Gastrocnemius medialis (tissue), 4 donors: ENCODE measurements at regions not wholly inside any gene's neighbourhood (a gene's known extent, or its start where the extent isn't known, plus 50 kb on each side); places are given as distances from the start of the nearest gene placed in this dataset.

ENCODE experiments used
- ATAC-seq, 2 donors: fragments of 150-250 bp; one replicate each; pipeline ENCODE4 v1.9.1; 2016
- DNase-seq, 2 donors: peaks; one replicate each; pipeline ENCODE4 v3.0.0-alpha.2; 2019
- H3K27ac ChIP-seq, 4 donors: fragments of 200-600 bp; sonication (generic); 1 replicate in 1 of 4; 2 replicates in 3 of 4; pipeline ENCODE4 v1.5.1; 2016 to 2018; ENCODE audit warnings: mild to moderate bottlenecking in 2 of 4, moderate library complexity in 1 of 4
- H3K27me3 ChIP-seq, 3 donors: fragments of 200-600 bp; sonication (generic) in 2 of 3; 1 replicate in 1 of 3; 2 replicates in 2 of 3; pipeline versions ENCODE4 v1.5.1 to v1.6.0; 2016 to 2019; ENCODE audit warnings: mild to moderate bottlenecking in 1 of 3, moderate library complexity in 1 of 3
- H3K36me3 ChIP-seq, 2 donors: fragments of 200-600 bp; sonication (generic) in 1 of 2; one replicate each; pipeline ENCODE4 v1.5.1; 2017 to 2018
- H3K4me1 ChIP-seq, 2 donors: fragments of 200-600 bp; sonication (generic) in 1 of 2; one replicate each; pipeline ENCODE4 v1.5.1; 2016 to 2017; ENCODE audit warnings: mild to moderate bottlenecking in 2 of 2
- H3K4me3 ChIP-seq, 4 donors: fragments of 200-600 bp; sonication (generic) in 3 of 4; 1 replicate in 1 of 4; 2 replicates in 3 of 4; pipeline ENCODE4 v1.5.1; 2016 to 2019; ENCODE audit warnings: mild to moderate bottlenecking in 2 of 4
- H3K9me3 ChIP-seq, 3 donors: fragments of 200-600 bp; sonication (generic) in 2 of 3; 1 replicate in 1 of 3; 2 replicates in 2 of 3; pipeline ENCODE4 v1.5.1; 2016 to 2019
- POLR2A ChIP-seq, 2 donors: fragments of 450-650 bp; IDR thresholded peaks; one replicate each; pipeline ENCODE4 v1.6.1; 2017; ENCODE audit warnings: antibody characterized with exemption in 2 of 2, mild to moderate bottlenecking in 2 of 2, moderate library complexity in 2 of 2
- in situ Hi-C, 4 donors: fragments of 200-750 bp; cut with MboI; loops; one replicate each; pipeline versions ENCODE4 v1.15.0 to v1.8.0; 2017; ENCODE audit warnings: low sequenced_read_pairs in 4 of 4
- intact Hi-C: fragments of 100-400 bp; cut with DNase I; formaldehyde crosslinking; loops from one replicate; pipeline ENCODE4 v1.15.1; 2023; ENCODE audit warnings: low total_unique reads
- TF ChIP-seq, protein P1 (sequence below), 5 experiments: fragments of 450-650 bp in 3 of 5; fragments of 200-600 bp in 2 of 5; sonication (generic) in 2 of 5; IDR thresholded peaks in 4 of 5; conservative IDR thresholded peaks in 1 of 5; 1 replicate in 4 of 5; 2 replicates in 1 of 5; pipeline ENCODE4 v1.5.1; 2016 to 2019; ENCODE audit warnings: antibody characterized with exemption in 5 of 5, mild to moderate bottlenecking in 3 of 5, moderate library complexity in 3 of 5

DNA sequence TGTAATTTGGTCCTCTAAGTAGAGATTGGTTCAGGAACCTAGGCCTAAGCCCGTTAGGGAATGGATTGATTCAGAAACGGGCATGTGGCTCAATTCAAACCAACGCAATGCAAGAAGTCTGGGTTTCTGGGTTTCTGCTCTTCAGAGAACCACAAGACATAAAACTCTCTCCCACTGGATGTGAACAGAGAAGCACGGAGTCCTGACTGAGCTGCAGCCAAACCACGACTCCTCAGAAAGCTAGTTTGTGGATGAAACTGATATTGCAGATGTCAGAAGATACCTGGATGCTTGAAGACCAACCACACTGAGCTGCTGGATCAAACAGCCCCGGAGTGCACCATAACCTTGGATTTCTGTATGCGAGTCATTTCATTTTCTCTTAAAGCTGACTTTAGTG is 50.0 kb downstream of the SOD2 start:
- Histone ChIP-seq H3K36me3 (peaks cover 0 to 73% of the 10 kb centered on the region in 2 donors), H3K4me3 (no peak overlapping the region), H3K27ac (no peak overlapping the region), H3K4me1 (peaks cover 0 to 19% of the 10 kb centered on the region in 2 donors), H3K9me3 (no peaks in the 10 kb centered on the region), H3K27me3 (no peaks in the 10 kb centered on the region)
- TF ChIP-seq, protein P1, sequence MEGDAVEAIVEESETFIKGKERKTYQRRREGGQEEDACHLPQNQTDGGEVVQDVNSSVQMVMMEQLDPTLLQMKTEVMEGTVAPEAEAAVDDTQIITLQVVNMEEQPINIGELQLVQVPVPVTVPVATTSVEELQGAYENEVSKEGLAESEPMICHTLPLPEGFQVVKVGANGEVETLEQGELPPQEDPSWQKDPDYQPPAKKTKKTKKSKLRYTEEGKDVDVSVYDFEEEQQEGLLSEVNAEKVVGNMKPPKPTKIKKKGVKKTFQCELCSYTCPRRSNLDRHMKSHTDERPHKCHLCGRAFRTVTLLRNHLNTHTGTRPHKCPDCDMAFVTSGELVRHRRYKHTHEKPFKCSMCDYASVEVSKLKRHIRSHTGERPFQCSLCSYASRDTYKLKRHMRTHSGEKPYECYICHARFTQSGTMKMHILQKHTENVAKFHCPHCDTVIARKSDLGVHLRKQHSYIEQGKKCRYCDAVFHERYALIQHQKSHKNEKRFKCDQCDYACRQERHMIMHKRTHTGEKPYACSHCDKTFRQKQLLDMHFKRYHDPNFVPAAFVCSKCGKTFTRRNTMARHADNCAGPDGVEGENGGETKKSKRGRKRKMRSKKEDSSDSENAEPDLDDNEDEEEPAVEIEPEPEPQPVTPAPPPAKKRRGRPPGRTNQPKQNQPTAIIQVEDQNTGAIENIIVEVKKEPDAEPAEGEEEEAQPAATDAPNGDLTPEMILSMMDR (IDR thresholded peaks at IDR 0.05 in 4 of 5, conservative IDR thresholded peaks at IDR 0.05 in 1 of 5) = no peak
- TF ChIP-seq POLR2A (IDR thresholded peaks at IDR 0.05) = no peak
- DNase-seq (no peak), ATAC-seq (no peak)
- in situ Hi-C loops (no loop called here), intact Hi-C loops (no loop called here)

- TF ChIP-seq, protein P1 (IDR thresholded peaks at IDR 0.05 in 4 of 5, conservative IDR thresholded peaks at IDR 0.05 in 1 of 5) = no peak
- no peak for TF ChIP-seq POLR2A (IDR thresholded peaks at IDR 0.05)
- ATAC-seq (no peak), DNase-seq (no peak)
- Histone ChIP-seq H3K27me3 (no peaks in the 10 kb centered on the region), H3K4me1 (peaks cover 0 to 19% of the 10 kb centered on the region in 2 donors), H3K27ac (no peak overlapping the region), H3K4me3 (no peak overlapping the region), H3K36me3 (peaks cover 0 to 71% of the 10 kb centered on the region in 2 donors), H3K9me3 (no peaks in the 10 kb centered on the region)
- in situ Hi-C loops (no loop called here), intact Hi-C loops (no loop called here)
These were observed 50.6 kb downstream of the SOD2 start for GRCh38 chr6:159642481-159642880.

DNA sequence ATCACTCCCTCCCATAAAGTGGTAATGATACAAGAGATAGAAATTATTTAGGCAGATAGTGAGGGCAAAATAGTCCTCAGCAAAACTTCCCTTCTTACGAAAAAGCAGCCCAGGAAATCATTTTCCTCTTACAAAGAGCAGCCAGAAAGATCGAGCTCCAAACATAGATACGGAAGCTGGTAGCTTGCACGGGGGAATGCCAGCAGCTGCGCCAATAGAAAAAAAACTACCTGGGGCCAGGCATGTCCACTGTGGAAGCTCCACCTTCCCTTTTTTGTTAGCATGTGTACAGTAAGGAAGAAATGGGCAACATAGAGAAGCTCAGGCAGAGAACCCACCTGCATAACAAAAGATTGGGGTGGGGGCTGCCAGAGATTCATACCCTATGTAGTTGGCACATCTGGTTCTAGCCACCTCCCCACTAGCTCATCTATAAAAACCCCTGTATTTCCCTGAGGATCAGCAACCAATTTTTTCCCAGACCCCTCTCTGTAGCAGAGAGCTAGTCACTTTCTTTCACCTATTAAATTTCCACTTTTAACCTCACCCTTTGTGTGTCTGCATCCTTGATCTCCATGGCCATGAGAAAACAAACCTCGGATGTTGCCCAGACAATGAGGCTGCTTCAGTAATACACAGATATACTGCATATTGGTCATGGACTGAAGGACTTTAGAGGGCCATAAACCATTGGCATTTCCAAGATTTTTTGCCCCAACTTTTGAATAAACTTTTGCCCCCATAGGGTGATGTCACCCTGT is 52.1 kb downstream of the SOD2 start:
- TF ChIP-seq, protein P1 (IDR thresholded peaks at IDR 0.05 in 4 of 5, conservative IDR thresholded peaks at IDR 0.05 in 1 of 5) = no peak
- TF ChIP-seq POLR2A (IDR thresholded peaks at IDR 0.05) = no peak
- Histone ChIP-seq H3K36me3 (peaks cover 0 to 68% of the 10 kb centered on the region in 2 donors), H3K9me3 (no peaks in the 10 kb centered on the region), H3K4me3 (no peak overlapping the region), H3K27ac (no peak overlapping the region), H3K27me3 (no peaks in the 10 kb centered on the region), H3K4me1 (peaks cover 0 to 11% of the 10 kb centered on the region in 2 donors)
- no peak for ATAC-seq
- in situ Hi-C loops (no loop called here), intact Hi-C loops (no loop called here)
- DNase-seq = no peak

GRCh38 chr6:159640322-159640721 is 52.7 kb downstream of the SOD2 start:
- TF ChIP-seq, protein P1 (IDR thresholded peaks at IDR 0.05 in 4 of 5, conservative IDR thresholded peaks at IDR 0.05 in 1 of 5) = no peak
- TF ChIP-seq POLR2A (IDR thresholded peaks at IDR 0.05) = no peak
- peaks cover 0 to 64% of the 10 kb centered on the region in 2 donors for H3K36me3 ChIP-seq
- in situ Hi-C loops = no loop called here
- H3K9me3 ChIP-seq = no peaks in the 10 kb centered on the region
- DNase-seq = no peak
- H3K4me3 ChIP-seq = no peak overlapping the region
- peaks cover 0 to 8% of the 10 kb centered on the region in 2 donors for H3K4me1 ChIP-seq
- H3K27ac ChIP-seq = no peak overlapping the region
- intact Hi-C loops = no loop called here
- H3K27me3 ChIP-seq = no peaks in the 10 kb centered on the region
- no peak for ATAC-seq
